Embryonic facial prominence (tissue), 1 donor: ENCODE measurements at regions not wholly inside any gene's neighbourhood (a gene's known extent, or its start where the extent isn't known, plus 50 kb on each side); places are given as distances from the start of the nearest gene placed in this dataset.
"Not testable (repeated sequence)": the region's sequence is repeated elsewhere in the genome, so short reads cannot be mapped to it uniquely, and the experiment has no call there.

Source experiments
- DNase-seq: peaks from one replicate; pipeline ENCODE4 v3.0.0-alpha.2; 2016; ENCODE audit errors: extremely low spot score

DNA sequence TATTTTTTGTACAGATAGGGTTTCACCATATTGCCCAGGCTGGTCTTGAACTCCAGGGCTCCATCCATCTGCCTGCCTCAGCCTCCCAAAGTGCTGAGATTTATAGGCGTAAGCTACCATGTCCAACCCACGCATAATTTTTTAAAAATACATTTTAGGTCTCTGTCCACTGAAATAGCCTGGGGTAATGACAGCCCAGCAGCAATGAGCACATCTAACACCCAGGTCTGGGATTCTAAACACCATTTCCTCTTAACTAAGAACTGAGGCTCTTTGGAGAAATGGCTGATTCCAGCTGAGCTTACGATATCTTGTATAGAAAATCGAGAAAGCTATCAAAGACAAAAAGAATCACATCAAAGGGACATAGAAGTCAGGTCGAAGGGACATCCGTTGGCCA, 245.3 kb downstream of the PARN start:
- no peak for DNase-seq

- not testable (repeated sequence) for DNase-seq
Measured at GRCh38 chr16:14383844-14384243, 246.2 kb downstream of the PARN start.

GRCh38 chr16:14378689-14379467, 251.2 kb downstream of the PARN start:
- no peak for DNase-seq

GRCh38 chr16:14378131-14378551, 251.9 kb downstream of the PARN start:
- DNase-seq: peak; percentile 24

- DNase-seq: no peak
Measured at GRCh38 chr16:14377326-14377725, 252.7 kb downstream of the PARN start.

GRCh38 chr16:14375132-14375491, 254.9 kb downstream of the PARN start:
- no peak for DNase-seq

GRCh38 chr16:14374451-14375131, 255.5 kb downstream of the PARN start:
- DNase-seq: no peak

DNA sequence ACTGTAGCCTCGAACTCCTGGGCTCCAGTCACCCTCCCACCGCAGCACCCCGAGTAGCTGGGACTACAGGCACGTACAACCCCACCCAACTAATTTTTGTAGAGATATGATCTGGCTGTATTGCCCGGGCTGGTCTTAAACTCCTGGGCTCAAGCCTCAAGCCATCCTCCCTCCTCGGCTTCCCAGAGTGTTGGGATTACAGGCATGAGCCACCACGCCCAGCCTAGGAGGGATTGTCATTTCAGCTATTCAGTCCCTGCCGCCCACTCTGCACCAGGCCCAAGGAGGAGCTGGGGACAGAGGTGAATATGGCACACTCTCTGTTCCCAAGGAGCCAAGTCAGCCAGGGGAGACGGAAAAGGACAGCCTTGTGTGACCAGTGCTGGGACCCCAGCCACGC, 256.2 kb downstream of the PARN start:
- no peak for DNase-seq

GRCh38 chr16:14373406-14373805, 256.7 kb downstream of the PARN start:
- DNase-seq: no peak

GRCh38 chr16:14372471-14372870, 257.6 kb downstream of the PARN start:
- no peak for DNase-seq

- DNase-seq: no peak
Measured at GRCh38 chr16:14371778-14372431, 258.2 kb downstream of the PARN start.

- DNase-seq: no peak
Measured at GRCh38 chr16:14370736-14371234, 259.3 kb downstream of the PARN start.

GRCh38 chr16:14369734-14370598, 260.1 kb downstream of the PARN start:
- no peak for DNase-seq

GRCh38 chr16:14368399-14368798, 261.7 kb downstream of the PARN start:
- no peak for DNase-seq

GRCh38 chr16:14366974-14367707, 262.9 kb downstream of the PARN start:
- DNase-seq: no peak

GRCh38 chr16:14366447-14366846, 263.6 kb downstream of the PARN start:
- DNase-seq: no peak

GRCh38 chr16:14365200-14365851, 264.7 kb downstream of the PARN start:
- DNase-seq: no peak

- DNase-seq: peak; percentile 11
Measured at GRCh38 chr16:14364386-14365199, 265.5 kb downstream of the PARN start.

GRCh38 chr16:14364112-14364385, 266.0 kb downstream of the PARN start:
- no peak for DNase-seq
